ENCODE measurements at regions not wholly inside any gene's neighbourhood (a gene's known extent, or its start where the extent isn't known, plus 50 kb on each side); places are given as distances from the start of the nearest gene placed in this dataset.

GRCh38 chr19:30309176-30309575 is 63.0 kb upstream of the ZNF536 start:
- no peak for DNase-seq (ENCODE audit: low read depth in 3 of 3)

DNA sequence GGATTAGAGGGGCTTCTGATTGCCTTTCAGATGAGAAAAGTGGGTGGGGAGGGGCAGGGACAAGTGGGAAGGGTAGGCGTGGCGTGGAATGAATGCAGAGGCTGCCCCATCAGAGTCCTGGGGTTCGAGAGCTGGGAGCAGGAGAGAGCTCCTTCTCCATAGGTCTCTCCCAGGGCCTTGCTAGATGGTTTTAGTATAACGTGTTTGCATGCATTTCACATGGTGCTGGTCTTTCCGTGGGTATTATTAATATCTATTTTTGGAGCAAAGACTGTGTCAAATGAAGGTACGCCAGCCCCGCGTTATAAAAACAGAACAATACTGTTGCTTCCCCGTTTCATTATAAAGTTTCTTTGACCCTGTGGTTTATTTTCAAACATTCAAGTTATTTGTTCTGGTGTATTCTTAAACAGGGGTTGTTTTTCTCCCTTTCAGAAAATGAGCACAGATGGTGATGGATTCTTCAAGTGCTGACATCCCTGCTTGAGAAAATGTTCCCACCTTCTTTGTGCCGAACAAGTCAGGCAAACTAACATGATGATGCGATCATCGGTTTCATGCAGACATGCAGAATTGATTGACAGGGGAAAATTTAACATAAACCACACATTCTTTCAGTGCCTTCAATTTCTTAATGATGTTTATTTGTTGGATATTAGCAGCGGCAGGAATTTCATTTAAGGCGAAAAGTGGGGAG is 62.1 kb upstream of the ZNF536 start:
- no peak for DNase-seq (ENCODE audit: low read depth in 3 of 3)

- DNase-seq (ENCODE audit: low read depth in 3 of 3), result no peak
Observed at GRCh38 chr19:30310602-30311263, 61.5 kb upstream of the ZNF536 start.

GRCh38 chr19:30311911-30312310 is 60.3 kb upstream of the ZNF536 start:
- DNase-seq (ENCODE audit: low read depth in 3 of 3), result no peak

GRCh38 chr19:30312582-30313352 is 59.4 kb upstream of the ZNF536 start:
- DNase-seq (ENCODE audit: low read depth in 3 of 3), result no peak

DNA sequence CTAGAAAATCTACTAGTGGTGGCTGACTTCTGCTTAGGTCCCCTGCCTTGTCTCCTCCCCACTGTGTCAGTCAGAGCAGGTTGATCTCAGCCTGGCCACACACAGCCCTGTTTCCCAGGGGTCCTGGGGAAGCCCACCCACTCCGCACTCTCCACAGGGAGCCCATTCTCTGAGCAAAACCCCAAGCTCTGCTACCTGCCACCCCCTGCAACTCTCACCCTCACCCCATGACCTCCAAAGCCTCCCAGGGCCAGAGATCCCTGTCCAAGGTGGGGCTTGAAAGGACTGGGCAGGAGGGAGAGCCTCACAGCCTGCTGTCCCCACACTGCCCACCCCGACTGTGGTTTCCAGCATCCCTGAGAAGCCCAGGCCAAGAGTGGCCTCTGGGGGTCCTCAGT is 58.8 kb upstream of the ZNF536 start:
- no peak for DNase-seq (ENCODE audit: low read depth in 3 of 3)

GRCh38 chr19:30314056-30314804 is 58.0 kb upstream of the ZNF536 start:
- DNase-seq (ENCODE audit: low read depth in 3 of 3), result no peak

- DNase-seq (ENCODE audit: low read depth in 3 of 3), result no peak
Observed at GRCh38 chr19:30314805-30315155, 57.4 kb upstream of the ZNF536 start.

- no peak for DNase-seq (ENCODE audit: low read depth in 3 of 3)
Observed at GRCh38 chr19:30315159-30315558, 57.0 kb upstream of the ZNF536 start.

GRCh38 chr19:30316000-30316491 is 56.1 kb upstream of the ZNF536 start:
- no peak for DNase-seq (ENCODE audit: low read depth in 3 of 3)

DNA sequence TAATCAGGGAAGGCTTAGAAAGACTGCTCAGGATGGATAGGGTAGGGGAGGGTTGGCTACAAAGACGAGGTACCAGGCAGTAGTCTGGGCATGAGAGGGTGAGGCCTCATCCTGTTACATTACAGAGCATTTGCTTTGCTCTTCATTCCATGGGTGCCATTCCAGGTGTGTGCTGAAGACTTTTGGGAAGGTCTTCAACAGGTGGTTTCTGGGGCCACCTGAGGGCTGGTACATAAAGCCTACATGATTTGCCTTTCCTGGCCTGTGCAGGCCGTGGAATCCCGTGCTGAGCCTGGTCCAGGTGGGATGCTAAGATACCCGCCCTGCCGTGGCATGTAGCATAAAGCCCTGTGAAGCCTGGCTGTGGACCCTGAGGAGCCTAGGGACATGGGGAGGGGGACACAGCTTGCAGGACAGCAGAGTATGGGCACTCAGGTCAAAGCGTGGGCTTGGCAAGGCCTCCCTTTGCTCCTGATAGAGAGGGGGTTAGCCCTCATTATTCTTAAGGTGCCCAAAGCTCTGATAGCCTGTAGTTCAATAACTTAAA is 55.6 kb upstream of the ZNF536 start:
- no peak for DNase-seq (ENCODE audit: low read depth in 3 of 3)

GRCh38 chr19:30317403-30317802 is 54.8 kb upstream of the ZNF536 start:
- no peak for DNase-seq (ENCODE audit: low read depth in 3 of 3)

- DNase-seq (ENCODE audit: low read depth in 3 of 3), result no peak
Observed at GRCh38 chr19:30318261-30318660, 53.9 kb upstream of the ZNF536 start.

DNA sequence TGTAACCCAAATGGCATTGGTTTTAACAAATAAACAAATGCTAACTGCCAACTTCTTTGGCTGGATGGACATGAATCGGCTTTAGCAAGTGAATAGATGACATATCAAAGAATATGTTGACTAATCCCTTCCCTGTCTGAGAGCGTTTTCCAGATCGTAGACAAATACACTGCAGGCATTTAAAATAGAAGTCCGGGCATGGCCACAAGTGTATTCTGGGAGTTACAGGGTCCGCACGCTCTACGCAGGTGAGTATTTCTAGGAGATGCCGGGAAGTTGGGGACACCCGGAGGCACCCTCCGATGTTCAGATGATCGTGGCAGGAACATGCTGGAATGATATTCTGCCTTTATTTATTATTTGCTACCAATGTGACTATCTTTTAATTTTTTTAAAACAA is 53.2 kb upstream of the ZNF536 start:
- no peak for DNase-seq (ENCODE audit: low read depth in 3 of 3)

DNA sequence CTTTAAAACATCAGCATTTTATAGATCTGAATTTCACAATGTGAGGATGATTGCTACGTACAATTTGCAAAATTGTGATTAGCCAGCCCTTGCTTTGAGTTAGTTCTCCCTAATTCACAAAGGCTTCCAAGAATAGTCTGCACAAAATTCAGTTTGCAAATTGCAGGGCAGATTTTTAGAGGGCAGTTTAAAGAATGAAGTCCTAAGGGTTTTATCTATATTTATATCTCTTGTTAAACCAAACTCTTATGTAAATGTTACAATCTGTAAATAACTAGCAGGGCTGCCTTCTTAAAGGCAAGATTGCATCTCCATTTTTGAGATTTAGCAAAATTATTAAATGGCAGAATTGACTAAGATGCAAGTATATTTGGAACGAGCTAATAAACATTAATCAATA is 52.8 kb upstream of the ZNF536 start:
- no peak for DNase-seq (ENCODE audit: low read depth in 3 of 3)

- no peak for DNase-seq (ENCODE audit: low read depth in 3 of 3)
Observed at GRCh38 chr19:30319876-30320275, 52.3 kb upstream of the ZNF536 start.

DNA sequence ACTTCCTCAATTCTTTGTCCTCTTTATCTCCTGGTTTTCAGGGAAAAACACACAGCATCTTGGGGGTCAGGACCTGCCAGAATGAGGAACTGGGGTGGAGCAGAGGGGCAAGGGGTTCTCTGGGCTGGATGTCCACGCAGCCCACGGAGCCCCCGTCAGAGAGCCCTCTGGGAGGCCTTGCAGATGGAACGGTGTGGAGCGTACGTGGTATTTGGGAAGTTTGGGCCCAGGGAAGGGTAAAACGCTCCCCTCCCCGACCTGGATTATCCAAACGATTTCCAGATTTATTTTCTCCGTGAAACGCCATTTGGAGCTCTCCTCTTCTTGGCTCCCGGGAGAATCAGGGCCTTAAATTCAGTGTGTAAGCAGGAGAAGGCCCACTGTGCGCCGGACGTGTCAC is 51.7 kb upstream of the ZNF536 start:
- DNase-seq (ENCODE audit: low read depth in 3 of 3), result no peak

GRCh38 chr19:30320916-30321315 is 51.3 kb upstream of the ZNF536 start:
- DNase-seq (ENCODE audit: low read depth in 3 of 3), result no peak
